NCI-H446 treated with DMSO at 0.1 percent for 48 hours (cell line): ENCODE measurements at regions not wholly inside any gene's neighbourhood (a gene's known extent, or its start where the extent isn't known, plus 50 kb on each side); places are given as distances from the start of the nearest gene placed in this dataset.
"Not testable (repeated sequence)": the region's sequence is repeated elsewhere in the genome, so short reads cannot be mapped to it uniquely, and the experiment has no call there.

ENCODE experiments used
- DNase-seq: peaks from one replicate; lab custom pipeline; 2025; lab: John Stamatoyannopoulos, UW

GRCh38 chr7:34207810-34208209 lies 302.5 kb downstream of the BMPER start:
- DNase-seq: no peak

- DNase-seq: peak; percentile 71
Measured at GRCh38 chr7:34208878-34209621, 303.7 kb downstream of the BMPER start.

GRCh38 chr7:34211018-34211417 lies 305.7 kb downstream of the BMPER start:
- DNase-seq: no peak

GRCh38 chr7:34217972-34218371 lies 312.6 kb downstream of the BMPER start:
- no peak for DNase-seq

GRCh38 chr7:34219153-34219718 lies 313.9 kb downstream of the BMPER start:
- DNase-seq: no peak

- no peak for DNase-seq
Measured at GRCh38 chr7:34220506-34221185, 315.3 kb downstream of the BMPER start.

- no peak for DNase-seq
Measured at GRCh38 chr7:34222316-34222715, 317.0 kb downstream of the BMPER start.

GRCh38 chr7:34222722-34223121 lies 317.4 kb downstream of the BMPER start:
- no peak for DNase-seq

GRCh38 chr7:34224281-34224680 lies 318.9 kb downstream of the BMPER start:
- no peak for DNase-seq

- DNase-seq: no peak
Measured at GRCh38 chr7:34225193-34225592, 319.9 kb downstream of the BMPER start.

GRCh38 chr7:34227525-34227924 lies 322.2 kb downstream of the BMPER start:
- no peak for DNase-seq

- DNase-seq: not testable (repeated sequence)
Measured at GRCh38 chr7:34235101-34235500, 329.8 kb downstream of the BMPER start.

GRCh38 chr7:34236057-34236456 lies 330.7 kb downstream of the BMPER start:
- no peak for DNase-seq

GRCh38 chr7:34236839-34237492 lies 331.6 kb downstream of the BMPER start:
- DNase-seq: no peak

- no peak for DNase-seq
Measured at GRCh38 chr7:34237493-34237849, 332.1 kb downstream of the BMPER start.

GRCh38 chr7:34240417-34240816 lies 335.1 kb downstream of the BMPER start:
- DNase-seq: no peak

- no peak for DNase-seq
Measured at GRCh38 chr7:34242391-34242790, 337.1 kb downstream of the BMPER start.

- DNase-seq: no peak
Measured at GRCh38 chr7:34245246-34245645, 339.9 kb downstream of the BMPER start.

GRCh38 chr7:34247468-34247867 lies 342.1 kb downstream of the BMPER start:
- no peak for DNase-seq

GRCh38 chr7:34249192-34249591 lies 343.9 kb downstream of the BMPER start:
- peak; percentile 45 for DNase-seq

GRCh38 chr7:34260279-34260678 lies 354.9 kb downstream of the BMPER start:
- DNase-seq: no peak

- DNase-seq: no peak
Measured at GRCh38 chr7:34263168-34263567, 357.8 kb downstream of the BMPER start.

GRCh38 chr7:34269084-34269483 lies 363.7 kb downstream of the BMPER start:
- no peak for DNase-seq
